GM12872 (cell line): ENCODE measurements at regions not wholly inside any gene's neighbourhood (a gene's known extent, or its start where the extent isn't known, plus 50 kb on each side); places are given as distances from the start of the nearest gene placed in this dataset.

Experiments used
- CTCF ChIP-seq: IDR thresholded peaks from 3 replicates; pipeline ENCODE4 v1.5.1; 2011; ENCODE audit warnings: low read depth, mild to moderate bottlenecking, low read length, moderate library complexity; ENCODE audit not compliant: insufficient read depth

GRCh38 chr2:144654523-144654922 lies 134.6 kb upstream of the ZEB2 start:
- no peak for TF ChIP-seq CTCF

GRCh38 chr2:144650907-144651306 lies 131.0 kb upstream of the ZEB2 start:
- no peak for TF ChIP-seq CTCF

GRCh38 chr2:144648837-144649465 lies 129.0 kb upstream of the ZEB2 start:
- no peak for TF ChIP-seq CTCF

GRCh38 chr2:144645083-144645778 lies 125.3 kb upstream of the ZEB2 start:
- no peak for TF ChIP-seq CTCF

GRCh38 chr2:144644549-144644948 lies 124.6 kb upstream of the ZEB2 start:
- TF ChIP-seq CTCF, result no peak

GRCh38 chr2:144643537-144644336 lies 123.8 kb upstream of the ZEB2 start:
- TF ChIP-seq CTCF, result no peak

- no peak for TF ChIP-seq CTCF
Observed at GRCh38 chr2:144642856-144643255, 122.9 kb upstream of the ZEB2 start.
